Osteocyte (in vitro differentiated cells): ENCODE measurements at regions not wholly inside any gene's neighbourhood (a gene's known extent, or its start where the extent isn't known, plus 50 kb on each side); places are given as distances from the start of the nearest gene placed in this dataset.

Source experiments
- DNase-seq: peaks from one replicate; pipeline ENCODE4 v3.0.0; 2021; ENCODE audit warnings: mixed read lengths; ENCODE audit not compliant: unreplicated experiment; ENCODE audit errors: extremely low spot score
- H3K27ac Mint-ChIP-seq: one replicate; pipeline ENCODE4 v1.8.0; 2021; ENCODE audit warnings: mild to moderate bottlenecking, mixed read lengths; ENCODE audit not compliant: unreplicated experiment
- H3K27me3 Mint-ChIP-seq: one replicate; pipeline ENCODE4 v1.8.0; 2021; ENCODE audit warnings: mixed read lengths; ENCODE audit not compliant: unreplicated experiment
- H3K36me3 Mint-ChIP-seq: one replicate; pipeline ENCODE4 v1.8.0; 2021; ENCODE audit warnings: mixed read lengths; ENCODE audit not compliant: unreplicated experiment
- H3K4me1 Mint-ChIP-seq: one replicate; pipeline ENCODE4 v1.8.0; 2021; ENCODE audit warnings: mixed read lengths; ENCODE audit not compliant: unreplicated experiment
- H3K4me3 Mint-ChIP-seq: one replicate; pipeline ENCODE4 v1.8.0; 2021; ENCODE audit warnings: mild to moderate bottlenecking, moderate library complexity, mixed read lengths; ENCODE audit not compliant: unreplicated experiment
- H3K9me3 Mint-ChIP-seq: one replicate; pipeline ENCODE4 v1.8.0; 2021; ENCODE audit warnings: mixed read lengths; ENCODE audit not compliant: unreplicated experiment
- CTCF ChIP-seq: fragments of 200-600 bp; sonication (generic); IDR thresholded peaks from 2 replicates; pipeline ENCODE4 v1.5.0; 2021; ENCODE audit warnings: antibody characterized with exemption, mild to moderate bottlenecking, moderate library complexity

GRCh38 chr9:18007621-18008020 lies 428.8 kb downstream of the SH3GL2 start:
- H3K4me1 Mint-ChIP-seq = no peaks in the 10 kb centered on the region
- H3K4me3 Mint-ChIP-seq = no peak overlapping the region
- no peaks in the 10 kb centered on the region for H3K9me3 Mint-ChIP-seq
- DNase-seq = no peak
- H3K27ac Mint-ChIP-seq = no peak overlapping the region
- TF ChIP-seq CTCF = no peak
- H3K27me3 Mint-ChIP-seq = no peaks in the 10 kb centered on the region
- no peaks in the 10 kb centered on the region for H3K36me3 Mint-ChIP-seq

- Mint-ChIP-seq H3K36me3 (no peaks in the 10 kb centered on the region), H3K27me3 (no peaks in the 10 kb centered on the region), H3K9me3 (no peaks in the 10 kb centered on the region), H3K27ac (no peak overlapping the region), H3K4me3 (no peak overlapping the region), H3K4me1 (peaks cover 6% of the 10 kb centered on the region)
- TF ChIP-seq CTCF = no peak
- no peak for DNase-seq
Measured at GRCh38 chr9:18009902-18010301, 431.0 kb downstream of the SH3GL2 start.

GRCh38 chr9:18010492-18010891 lies 431.6 kb downstream of the SH3GL2 start:
- Mint-ChIP-seq H3K4me3 (no peak overlapping the region), H3K4me1 (peaks cover 10% of the 10 kb centered on the region), H3K9me3 (no peaks in the 10 kb centered on the region), H3K36me3 (no peaks in the 10 kb centered on the region), H3K27ac (no peak overlapping the region), H3K27me3 (no peaks in the 10 kb centered on the region)
- no peak for TF ChIP-seq CTCF
- DNase-seq = no peak

- no peak for TF ChIP-seq CTCF
- Mint-ChIP-seq H3K9me3 (no peaks in the 10 kb centered on the region), H3K4me3 (no peak overlapping the region), H3K36me3 (no peaks in the 10 kb centered on the region), H3K4me1 (peaks cover 10% of the 10 kb centered on the region), H3K27ac (no peak overlapping the region), H3K27me3 (no peaks in the 10 kb centered on the region)
- DNase-seq = no peak
Measured at GRCh38 chr9:18012170-18012569, 433.3 kb downstream of the SH3GL2 start.

GRCh38 chr9:18014556-18014955 lies 435.7 kb downstream of the SH3GL2 start:
- H3K9me3 Mint-ChIP-seq = no peaks in the 10 kb centered on the region
- no peak for TF ChIP-seq CTCF
- no peaks in the 10 kb centered on the region for H3K27me3 Mint-ChIP-seq
- H3K4me3 Mint-ChIP-seq = no peak overlapping the region
- no peak for DNase-seq
- peaks cover 10% of the 10 kb centered on the region for H3K4me1 Mint-ChIP-seq
- H3K36me3 Mint-ChIP-seq = no peaks in the 10 kb centered on the region
- H3K27ac Mint-ChIP-seq = no peak overlapping the region
